Type B pancreatic cell (in vitro differentiated cells): ENCODE measurements at regions not wholly inside any gene's neighbourhood (a gene's known extent, or its start where the extent isn't known, plus 50 kb on each side); places are given as distances from the start of the nearest gene placed in this dataset.

Experiments
- DNase-seq: peaks from one replicate; pipeline ENCODE4 v3.0.0; 2021; ENCODE audit warnings: mixed read lengths; ENCODE audit not compliant: unreplicated experiment; ENCODE audit errors: extremely low spot score
- H3K27ac Mint-ChIP-seq: 2 replicates; pipeline ENCODE4 v1.8.0; 2021; ENCODE audit warnings: mild to moderate bottlenecking, mixed read lengths
- H3K27me3 Mint-ChIP-seq: 2 replicates; pipeline ENCODE4 v1.8.0; 2021; ENCODE audit warnings: mixed read lengths
- H3K36me3 Mint-ChIP-seq: 2 replicates; pipeline ENCODE4 v1.8.0; 2021; ENCODE audit warnings: mixed read lengths
- H3K4me1 Mint-ChIP-seq: one replicate; pipeline ENCODE4 v1.8.0; 2021; ENCODE audit warnings: mixed read lengths; ENCODE audit not compliant: unreplicated experiment
- H3K4me3 Mint-ChIP-seq: 2 replicates; pipeline ENCODE4 v1.8.0; 2021; ENCODE audit warnings: mild to moderate bottlenecking, mixed read lengths
- H3K9me3 Mint-ChIP-seq: 2 replicates; pipeline ENCODE4 v1.8.0; 2021; ENCODE audit warnings: mixed read lengths
- CTCF ChIP-seq: fragments of 200-600 bp; sonication (generic); conservative IDR thresholded peaks from 2 replicates; pipeline ENCODE4 v1.5.0; 2021; ENCODE audit warnings: antibody characterized with exemption, mild to moderate bottlenecking

DNA sequence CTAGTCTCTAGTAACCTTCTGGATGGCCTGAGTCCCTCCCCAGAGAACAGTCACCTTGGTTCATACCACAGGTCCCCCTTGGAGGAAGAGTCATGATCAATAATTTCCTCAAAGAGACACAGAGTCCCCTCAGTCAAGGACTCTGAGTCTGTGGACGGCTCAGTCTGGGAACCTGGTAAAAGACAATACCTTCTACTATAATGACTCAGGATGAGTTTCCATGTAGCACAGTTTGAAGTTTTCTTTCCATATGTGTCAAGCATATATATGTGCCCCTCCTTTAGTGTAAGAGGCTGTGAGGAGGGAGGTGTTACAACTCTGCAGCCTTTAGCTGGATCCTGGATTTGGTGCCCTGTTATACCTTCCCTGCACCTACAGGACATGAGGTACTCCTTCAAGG is 54.4 kb upstream of the TSKU start:
- H3K4me3 Mint-ChIP-seq, result no peak overlapping the region
- no peaks in the 10 kb centered on the region for H3K36me3 Mint-ChIP-seq
- no peak for TF ChIP-seq CTCF
- no peak overlapping the region for H3K27ac Mint-ChIP-seq
- H3K9me3 Mint-ChIP-seq, result no peaks in the 10 kb centered on the region
- H3K27me3 Mint-ChIP-seq, result peaks cover 58% of the 10 kb centered on the region
- DNase-seq, result no peak
- H3K4me1 Mint-ChIP-seq, result no peaks in the 10 kb centered on the region

- Mint-ChIP-seq H3K27me3 (peaks cover 54% of the 10 kb centered on the region), H3K27ac (no peak overlapping the region), H3K36me3 (no peaks in the 10 kb centered on the region), H3K9me3 (no peaks in the 10 kb centered on the region), H3K4me1 (no peaks in the 10 kb centered on the region), H3K4me3 (no peak overlapping the region)
- no peak for TF ChIP-seq CTCF
- no peak for DNase-seq
Observed at GRCh38 chr11:76729214-76729613, 53.9 kb upstream of the TSKU start.

DNA sequence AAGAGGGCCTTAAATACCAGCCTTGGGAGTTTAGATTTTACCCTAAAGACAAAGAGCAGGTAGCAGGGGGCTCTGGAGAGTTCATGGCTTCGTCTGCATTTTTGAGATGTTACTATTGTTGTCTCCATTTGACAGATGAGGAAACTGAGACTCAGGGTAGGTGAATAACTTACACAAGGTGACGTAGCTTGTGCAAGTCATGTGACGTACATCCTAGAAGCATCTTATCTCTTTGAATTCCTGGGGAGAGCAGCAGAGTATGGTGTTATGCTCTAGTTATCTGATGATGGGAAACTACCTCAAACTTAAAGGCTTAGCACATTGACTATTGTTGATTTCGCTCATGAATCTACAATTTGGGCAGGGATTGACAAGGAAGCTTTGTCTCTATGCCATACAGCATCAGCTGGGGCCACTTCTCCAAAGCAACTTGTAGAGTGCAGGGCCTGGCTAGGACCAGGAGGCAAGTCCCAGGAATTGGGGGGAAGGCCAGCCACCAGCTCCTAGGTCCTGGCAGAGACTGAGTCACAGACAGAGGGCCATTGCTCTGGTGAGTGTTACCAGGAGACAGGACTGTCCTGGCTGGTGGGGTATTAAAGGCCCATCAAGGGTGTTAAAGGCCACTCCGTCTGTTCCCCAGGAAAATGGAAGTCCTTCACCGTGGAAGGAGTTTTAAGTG is 52.1 kb upstream of the TSKU start:
- no peak for TF ChIP-seq CTCF
- Mint-ChIP-seq H3K4me3 (no peak overlapping the region), H3K9me3 (no peaks in the 10 kb centered on the region), H3K27ac (no peak overlapping the region), H3K27me3 (peaks cover 37% of the 10 kb centered on the region), H3K36me3 (no peaks in the 10 kb centered on the region), H3K4me1 (peaks cover 15% of the 10 kb centered on the region)
- DNase-seq, result no peak

DNA sequence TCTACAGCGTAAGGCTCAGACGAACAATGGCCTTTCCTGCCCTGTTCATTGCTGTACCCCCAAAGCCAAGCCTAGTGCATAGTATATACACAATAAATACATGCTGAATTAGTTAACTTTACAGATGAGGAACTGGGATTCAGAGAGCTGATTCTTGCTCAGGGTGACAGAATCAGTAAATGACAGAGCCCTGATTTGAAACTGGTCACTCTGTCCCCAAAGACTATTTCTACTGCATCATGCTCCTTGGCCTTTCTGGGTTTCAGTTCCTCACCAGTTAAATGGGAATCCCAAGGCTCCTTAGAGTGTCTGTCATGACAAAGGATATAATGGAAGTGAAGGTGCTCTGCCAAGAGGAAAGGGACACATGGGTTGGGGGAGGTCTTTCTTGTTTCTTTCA is 50.5 kb upstream of the TSKU start:
- Mint-ChIP-seq H3K9me3 (no peaks in the 10 kb centered on the region), H3K36me3 (no peaks in the 10 kb centered on the region), H3K4me3 (no peak overlapping the region), H3K4me1 (peaks cover 15% of the 10 kb centered on the region), H3K27me3 (peaks cover 29% of the 10 kb centered on the region), H3K27ac (no peak overlapping the region)
- no peak for DNase-seq
- no peak for TF ChIP-seq CTCF
